ENCODE measurements at regions not wholly inside any gene's neighbourhood (a gene's known extent, or its start where the extent isn't known, plus 50 kb on each side); places are given as distances from the start of the nearest gene placed in this dataset.

GRCh38 chr14:89609500-89610100, 192.6 kb upstream of the FOXN3 start:
- no peak for TF ChIP-seq CTCF (IDR thresholded peaks at IDR 0.05)
- TF ChIP-seq POLR2AphosphoS5 (IDR thresholded peaks at IDR 0.05): no peak
- TF ChIP-seq POLR2A (IDR thresholded peaks at IDR 0.05): no peak
